GM12878 (cell line): ENCODE measurements at regions not wholly inside any gene's neighbourhood (a gene's known extent, or its start where the extent isn't known, plus 50 kb on each side); places are given as distances from the start of the nearest gene placed in this dataset.

Experiments used
- ATAC-seq: fragments of 200-7000 bp; cut with Tn5 transposase; 3 replicates; pipeline ENCODE4 v1.9.1; 2020; ENCODE audit warnings: mild to moderate bottlenecking, moderate library complexity
- BruUV-seq: library from RNA; stranded (reverse); fragments of 400-500 nt; replicated peaks from 2 replicates; lab custom pipeline; 2021; lab: Mats Ljungman, UMichigan
- CTCF ChIA-PET: fragments of 300-600 bp; sonication (Branson Sonifier 250); formaldehyde crosslinking; extraction: SDS; loops from one replicate; lab custom pipeline; 2021; ENCODE audit warnings: inconsistent platforms; lab: Yijun Ruan, JAX
- POLR2A ChIA-PET: fragments of 350-600 bp; formaldehyde crosslinking; extraction: SDS; loops from one replicate; lab custom pipeline; 2021; ENCODE audit warnings: inconsistent platforms; lab: Charles Lee
- RAD21 ChIA-PET: fragments of 300-600 bp; sonication (Branson Sonifier 250); formaldehyde crosslinking; loops from one replicate; lab custom pipeline; 2023; ENCODE audit warnings: antibody characterized with exemption; ENCODE audit not compliant: unreplicated experiment; lab: Charles Lee
- SMC1A ChIA-PET: fragments of 300-600 bp; sonication (Branson Sonifier 250); formaldehyde crosslinking; loops from one replicate; lab custom pipeline; 2023; ENCODE audit not compliant: unreplicated experiment, uncharacterized antibody; lab: Charles Lee
- DNase-seq: peaks from one replicate; pipeline ENCODE4 v3.0.0-alpha.2; 2011; ENCODE audit warnings: low read depth, low spot score
- FAIRE-seq: peaks from 3 replicates; lab custom pipeline; 2011; peaks lifted over from hg19 to GRCh38; lab: Jason Lieb, UNC
- H2AFZ ChIP-seq: 2 replicates; pipeline ENCODE4 v1.6.0; 2011; ENCODE audit warnings: low read depth, low read length, control low read depth; ENCODE audit not compliant: control insufficient read depth
- H3K27ac ChIP-seq: 2 replicates; pipeline ENCODE4 v1.5.1; 2011; ENCODE audit warnings: control low read depth; ENCODE audit not compliant: control insufficient read depth, insufficient read depth
- H3K27me3 ChIP-seq, 2 experiments: replicated peaks in 1 of 2; 2 replicates each; pipeline versions ENCODE4 v1.6.0 to v1.6.1; 2011; ENCODE audit warnings: low read length in 1 of 2; ENCODE audit not compliant: control insufficient read depth in 2 of 2, insufficient read depth in 2 of 2
- H3K36me3 ChIP-seq, 2 experiments: 2 replicates each; pipeline ENCODE4 v1.5.1; 2011; ENCODE audit warnings: low read length in 1 of 2; ENCODE audit not compliant: control insufficient read depth in 2 of 2, insufficient read depth in 2 of 2
- H3K4me1 ChIP-seq: 2 replicates; pipeline ENCODE4 v1.6.1; 2011; ENCODE audit warnings: mild to moderate bottlenecking, low read length, moderate library complexity, mixed read lengths; ENCODE audit not compliant: control insufficient read depth, insufficient read depth
- H3K4me2 ChIP-seq: 2 replicates; pipeline ENCODE4 v1.6.0; 2011; ENCODE audit warnings: control low read depth; ENCODE audit not compliant: control insufficient read depth, insufficient read depth
- H3K4me3 ChIP-seq: fragments of 200-600 bp; sonication (generic); 2 replicates; pipeline ENCODE4 v1.5.1; 2016
- H3K79me2 ChIP-seq: 2 replicates; pipeline ENCODE4 v1.6.0; 2011; ENCODE audit warnings: low read length; ENCODE audit not compliant: control insufficient read depth, insufficient read depth
- H3K9ac ChIP-seq: 2 replicates; pipeline ENCODE4 v1.8.0; 2011; ENCODE audit warnings: low read length, control low read depth, mixed read lengths; ENCODE audit not compliant: control insufficient read depth, insufficient read depth
- H3K9me3 ChIP-seq: replicated peaks from 3 replicates; pipeline ENCODE4 v1.5.1; 2011; ENCODE audit warnings: mild to moderate bottlenecking, low read length; ENCODE audit not compliant: control insufficient read depth, insufficient read depth
- H4K20me1 ChIP-seq: 2 replicates; pipeline ENCODE4 v1.6.0; 2011; ENCODE audit not compliant: control insufficient read depth, insufficient read depth
- CREB1 ChIP-seq: IDR thresholded peaks from 2 replicates; pipeline ENCODE4 v1.6.1; 2012; ENCODE audit warnings: low read depth, mild to moderate bottlenecking, inconsistent platforms
- HCFC1 ChIP-seq: fragments of 150-350 bp; IDR thresholded peaks from 2 replicates; pipeline ENCODE4 v1.6.1; 2014; ENCODE audit warnings: low read length
- HDAC2 ChIP-seq: fragments of 200-600 bp; sonication (generic); IDR thresholded peaks from 2 replicates; pipeline ENCODE4 v1.6.1; 2017
- IKZF1 ChIP-seq: fragments of 450-650 bp; conservative IDR thresholded peaks from 2 replicates; pipeline ENCODE4 v1.6.1; 2017; ENCODE audit warnings: antibody characterized with exemption, mild to moderate bottlenecking
- KDM1A ChIP-seq: fragments of 200-600 bp; sonication (generic); IDR thresholded peaks from 2 replicates; pipeline ENCODE4 v1.6.1; 2016; ENCODE audit warnings: borderline replicate concordance
- KLF5 ChIP-seq: fragments of 450-650 bp; IDR thresholded peaks from 2 replicates; pipeline ENCODE4 v1.6.1; 2014; ENCODE audit warnings: mild to moderate bottlenecking; ENCODE audit not compliant: partially characterized antibody
- NBN ChIP-seq: fragments of 450-650 bp; IDR thresholded peaks from 2 replicates; pipeline ENCODE4 v1.6.1; 2016
- PAX8 ChIP-seq: fragments of 450-650 bp; IDR thresholded peaks from 2 replicates; pipeline ENCODE4 v1.6.1; 2017; ENCODE audit warnings: mild to moderate bottlenecking, moderate library complexity
- YY1 ChIP-seq: IDR thresholded peaks from 2 replicates; pipeline ENCODE4 v1.6.1; 2011; ENCODE audit warnings: low read depth, mild to moderate bottlenecking, low read length
- WGBS: methylation state at CpG from one replicate; pipeline ENCODE4 v1.1.6; 2016; ENCODE audit warnings: low lambda C conversion rate; ENCODE audit not compliant: insufficient replicate concordance, insufficient coverage; ENCODE audit errors: missing lambda C conversion rate; 5-methylcytosine and 5-hydroxymethylcytosine counted together
- in situ Hi-C: fragments of 300-500 bp; cut with MboI; formaldehyde crosslinking; loops from 9 replicates; pipeline ENCODE4 v1.14.3; 2018; ENCODE audit warnings: mixed read lengths
- intact Hi-C: fragments of 100-400 bp; cut with micrococcal nuclease; formaldehyde crosslinking; loops from one replicate; pipeline ENCODE4 v1.14.2; 2022; ENCODE audit not compliant: unreplicated experiment
- TF ChIP-seq, protein P1 (sequence below): IDR thresholded peaks from 2 replicates; pipeline ENCODE4 v1.6.1; 2011; ENCODE audit warnings: low read depth, low read length, improper control_type of control experiment, borderline replicate concordance
- TF ChIP-seq, protein P2 (sequence below): IDR thresholded peaks from 2 replicates; pipeline ENCODE4 v1.6.1; 2011; ENCODE audit warnings: borderline replicate concordance, low read depth, mild to moderate bottlenecking, moderate library complexity, low read length; ENCODE audit not compliant: insufficient read depth, poor library complexity, severe bottlenecking
- TF ChIP-seq, protein P3 (sequence below): IDR thresholded peaks from 2 replicates; pipeline ENCODE4 v1.6.1; 2012; ENCODE audit warnings: low read depth, low read length, improper control_type of control experiment

DNA sequence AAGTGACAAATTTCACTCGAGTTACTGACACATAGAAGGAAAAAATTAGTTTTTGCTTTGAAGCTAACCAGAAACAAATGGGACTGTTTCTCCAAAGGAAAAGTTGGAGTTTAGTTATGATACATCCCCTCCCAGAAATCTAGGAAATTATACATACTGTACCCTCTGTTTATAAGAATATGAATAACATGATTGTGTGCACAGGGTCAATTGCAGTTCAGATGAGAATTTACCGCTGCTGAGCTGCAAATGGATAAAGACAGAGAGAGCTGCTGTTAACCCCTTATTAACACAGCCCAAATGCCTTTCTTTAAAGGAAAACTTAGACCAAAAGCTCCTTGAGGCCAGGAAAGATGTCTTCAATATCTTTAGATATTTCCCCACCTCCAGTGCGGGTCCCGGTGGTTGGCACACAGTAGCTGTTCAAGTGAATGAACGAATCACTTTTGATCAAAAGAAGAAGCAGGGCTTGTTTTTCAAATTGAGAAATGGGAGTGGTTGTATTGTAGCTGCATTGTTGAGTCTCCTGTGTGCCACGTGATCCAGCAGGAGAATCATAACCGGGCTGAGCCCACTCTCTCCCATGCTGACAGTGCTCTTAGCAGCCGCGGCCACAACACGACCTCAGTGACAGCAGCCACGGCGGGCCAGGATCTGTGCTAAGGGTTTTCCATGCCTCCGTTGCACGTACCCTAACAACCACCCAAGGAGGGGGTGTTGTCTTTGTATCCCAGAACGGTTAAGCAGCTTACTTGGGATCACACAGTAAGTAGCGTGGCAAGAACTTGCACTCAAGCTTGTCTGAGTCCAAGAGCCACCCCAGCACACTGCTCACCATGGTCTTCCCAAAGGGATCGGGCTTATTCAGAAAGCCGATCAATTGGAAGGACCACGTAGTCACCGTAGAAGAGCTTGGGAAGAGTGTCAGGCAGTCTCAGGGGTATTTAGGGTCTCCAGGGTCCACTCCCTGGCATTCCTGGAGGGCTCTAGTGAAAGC, 53.5 kb upstream of the BMP6 start:
- no peak for TF ChIP-seq YY1
- no peak for TF ChIP-seq IKZF1
- TF ChIP-seq HDAC2, result no peak
- TF ChIP-seq CREB1, result no peak
- no peak for TF ChIP-seq KLF5
- Histone ChIP-seq H3K4me2 (no peak overlapping the region), H3K9ac (no peak overlapping the region), H3K9me3 (no peaks in the 10 kb centered on the region), H3K36me3 (no peaks in the 10 kb centered on the region), H3K27ac (no peak overlapping the region), H2AFZ (no peak overlapping the region), H3K4me3 (no peak overlapping the region), H4K20me1 (no peaks in the 10 kb centered on the region), H3K4me1 (no peaks in the 10 kb centered on the region), H3K79me2 (no peaks in the 10 kb centered on the region), H3K27me3 (peaks cover under 1 to 3% of the 10 kb centered on the region in 2 experiments; a peak in 3 of 4 replicates)
- POLR2A ChIA-PET, result no interaction called here
- in situ Hi-C loops (no loop called here), intact Hi-C loops (no loop called here)
- BruUV-seq, result no TSS peak
- FAIRE-seq (no peak), ATAC-seq (no peak), DNase-seq (no peak)
- WGBS, result 44% methylated on average over 19 of the region's 20 CpGs
- RAD21 ChIA-PET, result no interaction called here
- SMC1A ChIA-PET, result no interaction called here
- CTCF ChIA-PET, result interaction anchor here (1.2 kb wide), 1 partner anchor 547 kb away, joined by 3 read pairs; no protein-coding TSS in a partner anchor

DNA sequence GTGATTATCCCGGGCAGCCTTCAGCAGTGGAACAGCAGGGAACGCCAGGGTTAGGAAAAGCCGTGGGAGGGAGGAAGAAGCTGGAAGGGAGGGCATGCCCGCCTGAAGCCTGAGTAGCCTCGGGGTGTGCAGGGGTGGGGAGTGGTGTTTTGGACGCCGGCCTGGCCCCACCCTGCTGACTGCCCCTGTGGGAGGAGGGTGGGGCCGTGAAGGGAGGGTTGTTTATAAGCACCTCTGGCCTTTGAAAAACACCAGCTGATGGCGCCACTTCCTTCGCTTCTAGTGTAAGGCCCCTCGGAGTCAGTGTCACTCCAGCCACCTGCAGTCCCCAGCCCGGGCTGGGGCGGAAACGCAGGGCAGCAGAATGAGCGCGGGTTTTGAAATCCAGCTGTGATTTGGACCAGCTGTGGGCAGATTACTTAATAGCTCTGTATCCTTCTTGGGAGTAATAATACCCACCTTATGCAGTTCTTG, 52.8 kb upstream of the BMP6 start:
- Histone ChIP-seq H3K9ac (no peak overlapping the region), H3K36me3 (no peaks in the 10 kb centered on the region), H3K4me1 (no peaks in the 10 kb centered on the region), H3K27ac (no peak overlapping the region), H3K4me3 (no peak overlapping the region), H3K4me2 (no peak overlapping the region), H2AFZ (no peak overlapping the region), H4K20me1 (no peaks in the 10 kb centered on the region), H3K27me3 (peaks cover 0 to 3% of the 10 kb centered on the region in 2 experiments; a peak in 2 of 4 replicates), H3K79me2 (no peaks in the 10 kb centered on the region), H3K9me3 (no peaks in the 10 kb centered on the region)
- ChIA-PET POLR2A (no interaction called here), SMC1A (no interaction called here), CTCF (interaction anchor here (1.2 kb wide), 1 partner anchor 546 kb away, joined by 3 read pairs; no protein-coding TSS in a partner anchor), RAD21 (interaction anchor here (0.6 kb wide), 1 partner anchor 225 kb away, joined by 3 read pairs; no protein-coding TSS in a partner anchor)
- FAIRE-seq (no peak), DNase-seq (no peak), ATAC-seq (no peak)
- in situ Hi-C loops, result no loop called here
- BruUV-seq, result no TSS peak
- intact Hi-C loops, result no loop called here
- WGBS, result 44% methylated on average over 14 of the region's 16 CpGs
- TF ChIP-seq, protein P1, sequence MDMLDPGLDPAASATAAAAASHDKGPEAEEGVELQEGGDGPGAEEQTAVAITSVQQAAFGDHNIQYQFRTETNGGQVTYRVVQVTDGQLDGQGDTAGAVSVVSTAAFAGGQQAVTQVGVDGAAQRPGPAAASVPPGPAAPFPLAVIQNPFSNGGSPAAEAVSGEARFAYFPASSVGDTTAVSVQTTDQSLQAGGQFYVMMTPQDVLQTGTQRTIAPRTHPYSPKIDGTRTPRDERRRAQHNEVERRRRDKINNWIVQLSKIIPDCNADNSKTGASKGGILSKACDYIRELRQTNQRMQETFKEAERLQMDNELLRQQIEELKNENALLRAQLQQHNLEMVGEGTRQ, result no peak
- TF ChIP-seq NBN, result no peak
- no peak for TF ChIP-seq PAX8
- TF ChIP-seq, protein P2, sequence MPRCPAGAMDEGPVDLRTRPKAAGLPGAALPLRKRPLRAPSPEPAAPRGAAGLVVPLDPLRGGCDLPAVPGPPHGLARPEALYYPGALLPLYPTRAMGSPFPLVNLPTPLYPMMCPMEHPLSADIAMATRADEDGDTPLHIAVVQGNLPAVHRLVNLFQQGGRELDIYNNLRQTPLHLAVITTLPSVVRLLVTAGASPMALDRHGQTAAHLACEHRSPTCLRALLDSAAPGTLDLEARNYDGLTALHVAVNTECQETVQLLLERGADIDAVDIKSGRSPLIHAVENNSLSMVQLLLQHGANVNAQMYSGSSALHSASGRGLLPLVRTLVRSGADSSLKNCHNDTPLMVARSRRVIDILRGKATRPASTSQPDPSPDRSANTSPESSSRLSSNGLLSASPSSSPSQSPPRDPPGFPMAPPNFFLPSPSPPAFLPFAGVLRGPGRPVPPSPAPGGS, result no peak
- no peak for TF ChIP-seq KDM1A
- TF ChIP-seq, protein P3, sequence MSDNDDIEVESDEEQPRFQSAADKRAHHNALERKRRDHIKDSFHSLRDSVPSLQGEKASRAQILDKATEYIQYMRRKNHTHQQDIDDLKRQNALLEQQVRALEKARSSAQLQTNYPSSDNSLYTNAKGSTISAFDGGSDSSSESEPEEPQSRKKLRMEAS, result no peak
- no peak for TF ChIP-seq HCFC1
